Neural cell (in vitro differentiated cells): ENCODE measurements at regions not wholly inside any gene's neighbourhood (a gene's known extent, or its start where the extent isn't known, plus 50 kb on each side); places are given as distances from the start of the nearest gene placed in this dataset.

Source experiments
- CTCF ChIP-seq: fragments of 450-650 bp; IDR thresholded peaks from 2 replicates; pipeline ENCODE4 v1.5.1; 2014; ENCODE audit warnings: antibody characterized with exemption, mild to moderate bottlenecking, moderate library complexity; ENCODE audit not compliant: poor library complexity, severe bottlenecking
- EP300 ChIP-seq: fragments of 450-650 bp; conservative IDR thresholded peaks from 2 replicates; pipeline ENCODE4 v1.6.1; 2014; ENCODE audit warnings: antibody characterized with exemption, mild to moderate bottlenecking, moderate library complexity; ENCODE audit not compliant: poor library complexity, severe bottlenecking
- EZH2 ChIP-seq: fragments of 200-600, 300-800 bp; shearing (Covaris generic), sonication (generic); IDR thresholded peaks from 2 replicates; pipeline ENCODE4 v1.6.1; 2014; ENCODE audit warnings: antibody characterized with exemption, low read length, borderline replicate concordance, mild to moderate bottlenecking; ENCODE audit not compliant: insufficient read depth, poor library complexity, severe bottlenecking
- POLR2AphosphoS5 ChIP-seq: IDR thresholded peaks from 2 replicates; pipeline ENCODE4 v1.6.1; 2012

DNA sequence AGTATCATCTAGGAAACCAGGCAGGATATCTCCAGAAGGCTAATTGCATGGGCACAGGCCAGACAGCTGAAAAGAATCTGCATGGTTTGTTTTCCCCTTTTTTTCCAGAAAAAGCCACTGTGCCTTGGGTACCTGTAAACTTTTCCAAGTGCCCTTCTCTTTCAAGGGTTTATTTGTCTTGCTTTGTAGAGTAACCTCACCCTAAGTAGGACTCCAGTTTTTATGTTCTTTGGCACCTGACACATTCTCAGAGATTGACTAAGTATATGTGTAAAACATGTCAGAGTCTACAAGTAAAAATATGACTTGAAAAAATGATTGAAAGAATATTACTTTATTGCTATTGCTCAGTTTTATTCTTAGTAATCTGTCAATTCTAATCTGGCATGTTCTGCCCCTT lies 70.7 kb upstream of the TEX13C start:
- TF ChIP-seq CTCF (no peak), EZH2 (no peak), EP300 (no peak), POLR2AphosphoS5 (no peak)
